Calu3 (cell line): ENCODE measurements at regions not wholly inside any gene's neighbourhood (a gene's known extent, or its start where the extent isn't known, plus 50 kb on each side); places are given as distances from the start of the nearest gene placed in this dataset.
"Not testable (repeated sequence)": the region's sequence is repeated elsewhere in the genome, so short reads cannot be mapped to it uniquely, and the experiment has no call there.

Source experiments
- BruUV-seq: library from RNA; stranded (reverse); fragments of 400-500 nt; replicated peaks from 2 replicates; lab custom pipeline; 2021; lab: Mats Ljungman, UMichigan
- CTCF ChIA-PET: fragments of 300-600 bp; sonication (Branson Sonifier 250); formaldehyde crosslinking; loops from one replicate; lab custom pipeline; 2022; ENCODE audit warnings: antibody characterized with exemption; lab: Charles Lee
- DNase-seq: peaks from one replicate; pipeline ENCODE4 v3.0.0; 2022
- H3K27ac Mint-ChIP-seq: one replicate; pipeline ENCODE4 v1.8.0; 2022; ENCODE audit warnings: mixed read lengths; ENCODE audit not compliant: unreplicated experiment
- H3K27me3 Mint-ChIP-seq: one replicate; pipeline ENCODE4 v1.8.0; 2022; ENCODE audit warnings: mixed read lengths; ENCODE audit not compliant: unreplicated experiment
- H3K36me3 Mint-ChIP-seq: one replicate; pipeline ENCODE4 v1.8.0; 2022; ENCODE audit warnings: mild to moderate bottlenecking, moderate library complexity, mixed read lengths; ENCODE audit not compliant: insufficient read depth, unreplicated experiment
- H3K4me1 Mint-ChIP-seq: one replicate; pipeline ENCODE4 v1.8.0; 2022; ENCODE audit warnings: mild to moderate bottlenecking, low read depth, mixed read lengths; ENCODE audit not compliant: unreplicated experiment
- H3K4me3 Mint-ChIP-seq: one replicate; pipeline ENCODE4 v1.8.0; 2022; ENCODE audit warnings: mild to moderate bottlenecking, low read depth, moderate library complexity, mixed read lengths; ENCODE audit not compliant: unreplicated experiment
- H3K9me3 Mint-ChIP-seq: one replicate; pipeline ENCODE4 v1.8.0; 2022; ENCODE audit warnings: low read depth, mixed read lengths; ENCODE audit not compliant: unreplicated experiment
- intact Hi-C: fragments of 100-400 bp; cut with micrococcal nuclease; formaldehyde crosslinking; loops from one replicate; pipeline ENCODE4 v1.10.0; 2022; ENCODE audit not compliant: unreplicated experiment
- TF ChIP-seq, protein P1 (sequence below): fragments of 200-600 bp; IDR thresholded peaks from one replicate; pipeline ENCODE4 v1.8.0; 2022; ENCODE audit warnings: antibody characterized with exemption; ENCODE audit not compliant: unreplicated experiment

DNA sequence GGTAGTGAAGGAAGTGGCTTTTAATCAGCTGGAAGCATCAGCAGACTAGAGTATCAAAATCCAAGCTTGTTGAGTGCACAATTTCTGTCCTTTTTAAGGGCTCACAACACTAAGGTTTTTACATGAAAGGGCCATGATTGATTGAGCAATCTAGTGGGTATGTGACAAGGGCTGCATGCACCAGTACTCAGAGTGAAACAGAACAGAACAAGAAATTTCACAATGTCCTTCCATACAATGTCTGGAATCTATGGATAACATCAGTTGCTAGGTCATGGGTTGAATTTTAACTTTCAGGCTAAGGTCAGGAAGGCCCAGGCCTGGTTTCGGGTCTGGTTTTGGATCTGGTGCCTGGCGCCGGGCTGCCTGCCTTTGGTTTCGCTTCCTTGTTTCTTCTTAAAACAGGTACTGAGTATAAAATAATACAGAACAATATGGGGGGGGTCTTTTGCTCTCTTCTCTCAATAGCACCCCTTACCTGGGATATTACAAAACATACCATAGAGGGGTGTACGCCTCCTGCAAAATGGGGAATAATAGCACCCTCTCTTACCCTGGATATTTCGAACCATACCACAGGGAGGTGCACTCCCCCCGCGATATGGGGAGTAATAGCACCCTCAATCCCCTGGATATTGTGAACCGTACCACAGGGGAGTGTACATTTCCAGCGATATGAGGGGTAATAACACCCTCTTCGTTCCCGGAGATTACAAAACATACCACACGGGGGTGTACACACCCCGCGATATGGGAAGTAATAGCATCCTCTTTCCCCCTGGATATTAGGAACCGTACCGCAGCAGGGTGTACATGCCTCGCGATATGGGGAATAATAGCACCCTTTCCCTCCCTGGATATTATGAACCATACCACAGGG, 59.4 kb upstream of the CEACAM21 start:
- peaks cover 100% of the 10 kb centered on the region for H3K27me3 Mint-ChIP-seq
- TF ChIP-seq, protein P1, sequence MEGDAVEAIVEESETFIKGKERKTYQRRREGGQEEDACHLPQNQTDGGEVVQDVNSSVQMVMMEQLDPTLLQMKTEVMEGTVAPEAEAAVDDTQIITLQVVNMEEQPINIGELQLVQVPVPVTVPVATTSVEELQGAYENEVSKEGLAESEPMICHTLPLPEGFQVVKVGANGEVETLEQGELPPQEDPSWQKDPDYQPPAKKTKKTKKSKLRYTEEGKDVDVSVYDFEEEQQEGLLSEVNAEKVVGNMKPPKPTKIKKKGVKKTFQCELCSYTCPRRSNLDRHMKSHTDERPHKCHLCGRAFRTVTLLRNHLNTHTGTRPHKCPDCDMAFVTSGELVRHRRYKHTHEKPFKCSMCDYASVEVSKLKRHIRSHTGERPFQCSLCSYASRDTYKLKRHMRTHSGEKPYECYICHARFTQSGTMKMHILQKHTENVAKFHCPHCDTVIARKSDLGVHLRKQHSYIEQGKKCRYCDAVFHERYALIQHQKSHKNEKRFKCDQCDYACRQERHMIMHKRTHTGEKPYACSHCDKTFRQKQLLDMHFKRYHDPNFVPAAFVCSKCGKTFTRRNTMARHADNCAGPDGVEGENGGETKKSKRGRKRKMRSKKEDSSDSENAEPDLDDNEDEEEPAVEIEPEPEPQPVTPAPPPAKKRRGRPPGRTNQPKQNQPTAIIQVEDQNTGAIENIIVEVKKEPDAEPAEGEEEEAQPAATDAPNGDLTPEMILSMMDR, result peak; percentile 27
- CTCF ChIA-PET, result not testable (repeated sequence)

DNA sequence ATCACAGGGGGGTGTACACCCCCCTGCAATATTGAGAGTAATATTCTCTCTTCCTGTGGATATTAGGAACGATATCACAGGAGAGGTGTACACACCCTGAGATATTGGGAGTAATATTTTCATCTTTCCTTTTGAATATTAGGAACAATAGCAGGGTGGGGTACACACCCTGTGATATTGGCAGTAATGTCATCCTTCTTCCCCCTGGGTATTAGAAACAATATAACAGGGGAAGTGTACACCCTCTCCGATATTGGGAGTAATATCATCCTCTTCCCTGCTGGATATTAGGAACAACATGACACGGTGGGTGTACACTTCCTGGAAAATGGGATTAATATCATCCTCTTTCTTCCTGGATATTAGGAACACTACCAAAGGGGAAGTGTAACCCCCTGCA, 57.8 kb upstream of the CEACAM21 start:
- no peak for DNase-seq

More for the DNA sequence above, 59.4 kb upstream of the CEACAM21 start:
- intact Hi-C loops, result loop anchor here (2.0 kb wide), 1 partner anchor 54 kb away; no protein-coding TSS in a partner anchor
- not testable (repeated sequence) for H3K9me3 Mint-ChIP-seq, H3K36me3 Mint-ChIP-seq, H3K27ac Mint-ChIP-seq, BruUV-seq
- peak; percentile 15 for DNase-seq
- peaks cover 17% of the 10 kb centered on the region for H3K4me1 Mint-ChIP-seq
- H3K4me3 Mint-ChIP-seq, result peak overlapping the region; percentile 40

DNA sequence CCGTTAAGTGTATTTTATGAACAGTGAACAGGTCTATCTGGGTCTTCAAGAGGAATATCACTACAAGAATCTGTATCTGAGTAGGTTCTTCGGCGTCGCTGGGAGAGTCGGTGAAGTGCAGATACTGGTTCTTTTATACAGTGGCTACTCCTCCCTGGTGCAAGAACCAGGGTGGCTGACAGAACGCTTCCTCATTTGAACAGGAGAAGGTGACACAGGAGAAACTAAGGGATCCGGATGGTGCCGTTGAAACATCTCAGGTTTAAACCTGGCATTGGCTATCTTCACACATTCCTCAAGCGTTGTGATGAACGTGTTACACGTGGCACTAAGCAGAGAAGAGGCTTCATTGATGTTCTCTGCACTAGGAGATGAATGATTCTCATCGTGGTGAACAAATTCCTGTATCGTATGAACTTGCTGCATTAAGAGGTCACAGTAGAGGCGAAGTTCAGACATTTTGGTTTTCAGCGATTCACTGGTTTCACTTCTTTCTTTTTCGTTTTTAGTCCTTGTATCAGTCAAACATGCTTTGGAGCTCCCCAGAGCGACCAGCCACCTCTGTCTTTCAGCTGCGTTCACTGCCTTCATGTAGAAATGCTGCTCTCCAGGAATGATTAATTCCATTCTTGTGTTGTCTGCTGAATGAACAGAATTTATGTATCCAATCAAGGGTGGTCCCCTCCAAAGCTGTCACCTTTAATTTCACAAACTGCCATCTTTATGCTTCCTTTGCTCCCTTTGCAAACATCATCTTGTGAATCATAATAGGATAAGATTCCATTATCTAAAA, 54.6 kb upstream of the CEACAM21 start:
- H3K4me3 Mint-ChIP-seq, H3K9me3 Mint-ChIP-seq, DNase-seq, intact Hi-C loops, BruUV-seq, H3K36me3 Mint-ChIP-seq, CTCF ChIA-PET, H3K27ac Mint-ChIP-seq: not testable (repeated sequence)
- H3K4me1 Mint-ChIP-seq, result peaks cover 14% of the 10 kb centered on the region
- H3K27me3 Mint-ChIP-seq, result peaks cover 100% of the 10 kb centered on the region

More for the DNA sequence above, 57.8 kb upstream of the CEACAM21 start:
- CTCF ChIA-PET, result no interaction called here
- Mint-ChIP-seq H3K36me3 (peaks cover 5% of the 10 kb centered on the region), H3K27me3 (peaks cover 100% of the 10 kb centered on the region), H3K9me3 (no peaks in the 10 kb centered on the region), H3K27ac (no peak overlapping the region), H3K4me3 (no peak overlapping the region), H3K4me1 (peaks cover 24% of the 10 kb centered on the region)
- TF ChIP-seq, protein P1, result no peak
- intact Hi-C loops, result no loop called here
- BruUV-seq, result no TSS peak

DNA sequence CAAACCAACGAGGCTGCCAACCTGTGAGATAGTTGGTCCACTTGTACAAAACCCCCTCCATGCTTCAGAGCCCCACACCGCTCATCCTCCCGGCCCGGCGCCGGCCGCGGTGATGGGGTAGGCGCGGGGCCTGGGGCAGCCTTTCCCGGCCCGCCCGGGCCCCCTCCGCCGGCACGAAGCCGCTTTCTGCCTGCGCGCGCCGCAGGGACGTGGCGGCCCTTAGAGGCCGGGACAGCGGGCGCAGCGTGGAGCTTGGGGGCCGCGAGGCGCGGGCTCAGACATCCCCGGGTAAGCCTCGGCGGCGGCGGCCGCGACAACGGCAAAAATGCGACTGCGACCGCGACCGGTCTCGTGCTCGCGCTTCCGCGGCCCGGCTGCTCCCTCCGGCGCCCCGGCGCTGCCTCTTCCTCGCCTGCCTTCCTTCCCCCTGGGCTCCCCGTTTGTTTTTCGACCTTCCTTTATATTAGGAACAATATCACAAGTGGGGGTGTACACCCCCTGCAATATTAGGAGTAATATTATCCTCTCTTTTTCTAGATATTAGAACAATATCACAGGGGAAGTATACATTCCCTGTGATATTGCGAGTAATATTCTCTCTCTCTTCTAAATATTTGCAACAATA, 53.9 kb upstream of the CEACAM21 start:
- CTCF ChIA-PET, result no interaction called here
- peaks cover 5% of the 10 kb centered on the region for H3K36me3 Mint-ChIP-seq
- H3K27ac Mint-ChIP-seq, result no peak overlapping the region
- peaks cover 7% of the 10 kb centered on the region for H3K4me1 Mint-ChIP-seq
- H3K4me3 Mint-ChIP-seq, result peak overlapping the region; percentile 46
- no TSS peak for BruUV-seq
- peak; percentile 21 for DNase-seq
- H3K27me3 Mint-ChIP-seq, result peaks cover 100% of the 10 kb centered on the region
- TF ChIP-seq, protein P1, result no peak
- intact Hi-C loops, result no loop called here
- H3K9me3 Mint-ChIP-seq, result no peaks in the 10 kb centered on the region
